Femur (tissue), 1 donor: ENCODE measurements at regions not wholly inside any gene's neighbourhood (a gene's known extent, or its start where the extent isn't known, plus 50 kb on each side); places are given as distances from the start of the nearest gene placed in this dataset.

Experiments used
- DNase-seq: peaks from one replicate; pipeline ENCODE4 v3.0.0-alpha.2; 2017

GRCh38 chr11:109814824-109815223 is 278.4 kb upstream of the ZC3H12C start:
- DNase-seq, result no peak

DNA sequence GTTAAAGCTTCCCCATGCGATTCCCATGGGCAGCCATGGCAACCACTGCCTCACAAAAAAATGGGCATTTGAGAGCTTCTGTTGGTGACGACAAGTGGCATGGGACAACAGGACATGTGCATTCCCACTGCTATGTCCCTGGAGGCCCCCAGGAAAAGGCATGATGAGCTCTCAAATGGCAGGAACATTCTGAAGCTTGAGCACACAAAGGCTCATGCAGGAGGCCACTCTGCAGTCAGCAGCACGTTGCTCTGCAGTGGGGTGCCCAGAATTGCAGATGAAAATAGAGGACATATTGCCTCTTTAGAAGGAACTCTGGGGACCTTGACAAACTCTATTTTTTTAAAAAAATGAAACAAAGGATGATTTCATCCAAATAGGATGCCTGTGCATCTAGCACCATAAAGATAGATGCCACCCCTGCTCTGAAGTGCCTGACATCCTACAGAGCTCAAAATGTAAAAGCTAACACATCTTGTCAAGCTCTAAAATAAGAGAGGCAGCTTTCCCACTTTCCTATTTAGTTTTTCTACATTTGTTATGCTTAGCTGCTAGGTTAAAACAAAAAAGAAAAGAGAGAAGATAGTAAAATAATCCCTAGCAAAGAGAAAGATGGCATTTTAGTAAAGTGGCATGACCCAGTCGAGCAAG is 277.6 kb upstream of the ZC3H12C start:
- DNase-seq, result no peak

- no peak for DNase-seq
These were observed 274.9 kb upstream of the ZC3H12C start for GRCh38 chr11:109818290-109818689.

- no peak for DNase-seq
These were observed 273.8 kb upstream of the ZC3H12C start for GRCh38 chr11:109819410-109819809.

- DNase-seq, result no peak
These were observed 271.7 kb upstream of the ZC3H12C start for GRCh38 chr11:109821511-109821910.

- DNase-seq, result no peak
These were observed 270.6 kb upstream of the ZC3H12C start for GRCh38 chr11:109822436-109823102.

DNA sequence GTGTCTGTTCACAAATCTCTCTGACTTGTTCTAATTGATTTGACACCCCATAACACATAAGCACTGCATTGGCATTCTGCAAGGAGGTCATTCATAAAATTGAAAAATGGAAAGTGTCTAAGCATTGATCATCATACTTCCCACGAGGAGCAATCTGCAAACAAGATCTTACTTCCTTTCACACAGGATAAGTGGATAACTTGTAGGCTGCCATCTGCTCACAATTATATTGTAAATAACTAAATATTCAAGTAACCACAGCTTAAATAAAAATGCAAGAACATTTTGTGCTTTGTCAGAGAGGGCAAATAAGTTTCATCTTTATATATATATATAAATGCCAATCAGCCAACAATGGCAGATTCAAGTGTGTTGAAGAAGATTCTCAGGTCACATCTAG is 264.8 kb upstream of the ZC3H12C start:
- no peak for DNase-seq

GRCh38 chr11:109838026-109838425 is 255.2 kb upstream of the ZC3H12C start:
- DNase-seq, result no peak

- peak; percentile 50 for DNase-seq
These were observed 247.8 kb upstream of the ZC3H12C start for GRCh38 chr11:109845437-109845836.

GRCh38 chr11:109847621-109848020 is 245.6 kb upstream of the ZC3H12C start:
- DNase-seq, result no peak

GRCh38 chr11:109849051-109849450 is 244.1 kb upstream of the ZC3H12C start:
- no peak for DNase-seq

DNA sequence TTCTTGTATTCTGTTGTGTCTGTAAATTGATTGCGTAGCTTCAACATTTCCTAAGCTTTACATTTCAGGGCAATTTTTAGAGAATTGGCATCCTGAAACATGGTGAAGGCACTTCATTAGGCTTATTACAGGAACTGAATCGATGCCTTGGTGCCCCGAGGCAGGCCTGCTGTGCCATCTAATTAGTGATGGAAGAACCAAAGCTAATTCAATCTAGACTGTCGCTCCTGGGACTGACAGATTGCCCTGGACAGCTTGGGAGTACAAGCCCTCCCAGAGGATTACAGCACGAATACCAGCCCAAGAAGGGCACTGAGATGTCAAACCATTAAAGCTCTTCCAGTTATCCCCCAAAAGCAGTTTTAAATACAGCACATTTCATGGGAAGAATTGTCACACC is 243.2 kb upstream of the ZC3H12C start:
- no peak for DNase-seq

DNA sequence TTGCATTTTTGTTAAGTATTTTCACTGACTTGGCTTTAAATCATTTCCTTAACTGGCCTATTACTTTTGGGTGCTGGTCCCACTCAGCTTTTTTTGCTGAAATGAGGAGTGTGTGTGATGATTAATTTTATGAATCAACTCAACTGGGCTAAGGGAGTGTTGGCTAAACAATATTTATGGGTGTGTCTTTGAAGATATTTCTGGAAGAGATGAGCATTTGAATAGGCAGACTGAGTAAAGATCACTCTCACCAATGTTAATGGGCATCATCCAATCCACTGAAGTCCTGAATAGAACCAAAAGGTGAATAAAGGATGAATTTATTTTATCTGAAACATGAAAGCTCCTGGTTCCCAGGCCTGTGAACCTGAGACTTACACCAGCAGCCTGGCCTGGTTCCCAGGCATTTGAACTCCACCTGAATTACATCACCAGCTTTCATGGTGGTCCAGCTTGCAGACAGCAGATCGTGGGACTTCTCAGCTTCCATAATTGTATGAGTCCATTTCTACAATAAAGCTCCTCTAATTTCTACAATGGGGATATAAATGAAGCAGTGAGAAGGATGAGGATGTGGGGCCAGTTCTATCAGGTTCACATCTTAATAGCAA is 241.3 kb upstream of the ZC3H12C start:
- DNase-seq, result no peak

GRCh38 chr11:109853156-109853776 is 239.9 kb upstream of the ZC3H12C start:
- DNase-seq, result no peak

GRCh38 chr11:109854731-109855130 is 238.5 kb upstream of the ZC3H12C start:
- no peak for DNase-seq

DNA sequence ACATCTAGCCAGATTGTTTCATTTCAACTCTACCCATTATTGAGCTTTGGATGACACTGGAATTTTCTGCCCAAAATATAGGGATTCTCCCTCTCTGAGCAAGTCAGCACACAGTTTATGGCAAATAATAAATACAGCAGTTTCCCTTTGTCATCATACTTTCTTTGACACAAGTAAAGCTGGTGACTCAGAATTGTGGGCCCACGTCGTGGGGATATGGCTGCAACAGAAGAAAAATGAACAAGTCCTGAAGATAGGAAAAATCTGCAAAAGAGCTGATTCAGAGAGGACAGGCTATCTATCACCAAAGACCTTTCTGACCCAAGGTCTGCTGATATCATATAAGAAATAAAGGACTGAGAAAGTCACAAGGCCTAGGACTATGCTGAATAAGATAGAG is 236.3 kb upstream of the ZC3H12C start:
- DNase-seq, result no peak

- DNase-seq, result no peak
These were observed 235.6 kb upstream of the ZC3H12C start for GRCh38 chr11:109857637-109858036.

GRCh38 chr11:109858152-109858551 is 235.0 kb upstream of the ZC3H12C start:
- DNase-seq, result no peak

DNA sequence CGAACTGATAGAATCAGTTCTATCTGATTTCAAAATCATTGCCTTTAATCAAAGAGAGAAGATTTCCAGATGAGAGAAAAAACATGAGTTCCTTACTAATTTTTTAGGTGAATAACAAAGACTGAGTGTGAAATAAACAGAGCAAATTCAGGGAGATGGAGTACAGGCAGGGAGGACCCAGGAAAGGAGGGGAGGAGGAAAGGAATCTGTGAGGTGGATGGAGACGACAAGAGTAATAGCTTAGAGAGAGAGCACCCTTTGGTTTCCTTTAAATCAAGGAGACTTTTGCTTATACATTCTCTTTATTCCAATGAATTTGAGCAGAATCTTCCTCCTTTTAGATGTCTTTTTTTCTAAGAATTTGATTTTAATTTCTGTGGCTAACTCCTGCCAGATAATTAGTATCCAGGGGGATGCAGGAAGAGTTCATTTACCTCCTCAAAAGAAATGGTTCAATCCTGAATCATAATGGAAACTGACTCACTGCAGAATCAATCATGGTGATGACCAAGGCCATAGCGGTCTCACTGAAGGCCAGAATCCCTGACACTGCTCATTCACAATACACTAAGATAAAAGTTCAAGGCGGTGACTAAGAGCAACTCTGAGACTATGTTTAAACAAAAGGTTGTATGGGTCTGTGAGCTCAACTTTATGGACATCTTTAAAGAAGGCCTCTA is 234.0 kb upstream of the ZC3H12C start:
- DNase-seq, result no peak

- no peak for DNase-seq
These were observed 230.4 kb upstream of the ZC3H12C start for GRCh38 chr11:109862835-109863234.

- no peak for DNase-seq
These were observed 229.0 kb upstream of the ZC3H12C start for GRCh38 chr11:109864151-109864661.

DNA sequence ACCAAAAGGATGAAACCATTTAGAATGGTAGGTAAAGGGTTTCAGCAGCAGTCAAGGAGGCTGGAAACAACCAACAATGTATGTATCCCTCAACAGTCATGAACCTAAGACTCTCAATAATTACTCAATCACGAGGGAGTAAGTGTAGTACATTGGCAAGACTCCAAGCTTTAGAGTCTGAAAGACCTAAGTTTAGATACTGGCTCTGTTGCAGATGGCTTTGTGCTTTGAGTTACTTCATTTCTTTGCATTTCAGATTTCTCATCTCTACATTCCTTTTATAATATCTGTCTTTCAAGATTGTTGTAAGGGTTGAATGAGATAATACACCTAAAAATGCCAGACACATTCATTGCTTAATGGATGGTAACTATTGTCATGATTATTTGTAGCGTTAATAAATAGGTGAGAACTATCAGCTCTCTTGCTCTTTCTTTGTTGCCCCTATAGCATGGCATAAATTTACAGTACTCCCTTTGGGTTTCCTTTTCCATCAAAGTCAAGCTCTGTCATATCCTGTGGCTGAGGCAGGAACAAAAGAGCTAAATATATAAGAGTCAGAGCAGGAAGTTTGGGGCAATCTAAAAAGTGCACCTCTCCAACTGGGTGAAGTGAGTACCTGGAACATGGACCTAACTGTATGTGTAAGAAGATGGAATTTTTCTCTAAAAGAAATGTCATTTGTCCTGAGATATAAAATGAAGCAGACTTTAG is 228.2 kb upstream of the ZC3H12C start:
- DNase-seq, result no peak
